ENCODE measurements at regions not wholly inside any gene's neighbourhood (a gene's known extent, or its start where the extent isn't known, plus 50 kb on each side); places are given as distances from the start of the nearest gene placed in this dataset.

GRCh38 chr12:88644946-88645702 lies 64.9 kb upstream of the KITLG start:
- H3K4me3 ChIP-seq (replicated peaks in 1 of 3; ENCODE audit: low read depth in 2 of 3, low read length in 3 of 3) = peak overlapping the region in 1 of 3 experiments; percentile 30
- WGBS (ENCODE audit: insufficient coverage) = 75% methylated on average over 2 of the region's 7 CpGs
- TF ChIP-seq CTCF (IDR thresholded peaks at IDR 0.05) = no peak
- H3K4me1 ChIP-seq (ENCODE audit: control insufficient read depth in 1 of 2, insufficient read depth in 2 of 2, low read length in 2 of 2) = peaks cover 18 to 19% of the 10 kb centered on the region in 2 donors
- intact Hi-C loops (cut with micrococcal nuclease) = no loop called here
- peak overlapping the region; percentile 2 for H2AFZ ChIP-seq (ENCODE audit: insufficient read depth, low read depth, low read length, poor library complexity, severe bottlenecking)
- H3K9ac ChIP-seq (ENCODE audit: insufficient read depth, low read length, poor library complexity, severe bottlenecking) = no peak overlapping the region
- H3K27me3 ChIP-seq (ENCODE audit: control insufficient read depth in 2 of 2, insufficient read depth in 2 of 2, low read length in 2 of 2) = peaks cover 2 to 6% of the 10 kb centered on the region in 2 donors
- H3K79me2 ChIP-seq (ENCODE audit: insufficient read depth, low read length) = no peaks in the 10 kb centered on the region
- peaks cover 3 to 9% (median 5%) of the 10 kb centered on the region in 7 donors for H3K9me3 Mint-ChIP-seq
- no peaks in the 10 kb centered on the region for H3K36me3 ChIP-seq (replicated peaks in 1 of 2; ENCODE audit: control insufficient read depth in 1 of 2, insufficient read depth in 2 of 2, low read length in 2 of 2)
- H3K9me3 ChIP-seq (replicated peaks in 1 of 2; ENCODE audit: control insufficient read depth in 1 of 2, insufficient read depth in 1 of 2, low read length in 2 of 2) = peaks cover 0 to 3% of the 10 kb centered on the region in 2 donors
- H3K4me1 Mint-ChIP-seq = peaks cover 15% of the 10 kb centered on the region
- H3K27ac Mint-ChIP-seq = peak overlapping the region in 3 of 7 donors; percentile 9 to 74 (median 13)
- peak; percentile 46 to 77 (median 66) for DNase-seq
- no peak overlapping the region for H3K27ac ChIP-seq (ENCODE audit: low read depth in 1 of 2, low read length in 2 of 2)
- H3K4me2 ChIP-seq (replicated peaks; ENCODE audit: extremely low read depth, low read length, poor library complexity, severe bottlenecking) = peak overlapping the region; percentile 35
- H4K20me1 ChIP-seq (ENCODE audit: insufficient read depth, low read length) = no peaks in the 10 kb centered on the region
- peaks cover 0 to 7% (median 2%) of the 10 kb centered on the region in 3 donors for H3K27me3 Mint-ChIP-seq (ENCODE audit: low read depth in 3 of 3)
- H3K4me3 Mint-ChIP-seq = peak overlapping the region in 1 of 2 donors; percentile 63
- peaks cover 0 to 3% of the 10 kb centered on the region in 2 donors for H3K36me3 Mint-ChIP-seq

- Histone ChIP-seq H3K4me1 (ENCODE audit: control insufficient read depth in 1 of 2, insufficient read depth in 2 of 2, low read length in 2 of 2) (peaks cover 26 to 32% of the 10 kb centered on the region in 2 donors), H3K4me2 (replicated peaks; ENCODE audit: extremely low read depth, low read length, poor library complexity, severe bottlenecking) (no peak overlapping the region), H3K79me2 (ENCODE audit: insufficient read depth, low read length) (no peaks in the 10 kb centered on the region), H3K36me3 (replicated peaks in 1 of 2; ENCODE audit: control insufficient read depth in 1 of 2, insufficient read depth in 2 of 2, low read length in 2 of 2) (no peaks in the 10 kb centered on the region), H4K20me1 (ENCODE audit: insufficient read depth, low read length) (no peaks in the 10 kb centered on the region), H3K9ac (ENCODE audit: insufficient read depth, low read length, poor library complexity, severe bottlenecking) (no peak overlapping the region), H3K27me3 (ENCODE audit: control insufficient read depth in 2 of 2, insufficient read depth in 2 of 2, low read length in 2 of 2) (peaks cover 2 to 6% of the 10 kb centered on the region in 2 donors), H3K4me3 (replicated peaks in 1 of 3; ENCODE audit: low read depth in 2 of 3, low read length in 3 of 3) (no peak overlapping the region), H2AFZ (ENCODE audit: insufficient read depth, low read depth, low read length, poor library complexity, severe bottlenecking) (no peak overlapping the region), H3K9me3 (replicated peaks in 1 of 2; ENCODE audit: control insufficient read depth in 1 of 2, insufficient read depth in 1 of 2, low read length in 2 of 2) (peaks cover 0 to 3% of the 10 kb centered on the region in 2 donors), H3K27ac (ENCODE audit: low read depth in 1 of 2, low read length in 2 of 2) (no peak overlapping the region)
- Mint-ChIP-seq H3K4me1 (peaks cover 25% of the 10 kb centered on the region), H3K27ac (no peak overlapping the region), H3K36me3 (peaks cover 0 to 3% of the 10 kb centered on the region in 2 donors), H3K9me3 (peaks cover 4 to 9% (median 7%) of the 10 kb centered on the region in 7 donors), H3K4me3 (no peak overlapping the region), H3K27me3 (ENCODE audit: low read depth in 3 of 3) (peaks cover 0 to 7% (median 2%) of the 10 kb centered on the region in 3 donors)
- intact Hi-C loops (cut with micrococcal nuclease) = no loop called here
- TF ChIP-seq CTCF (IDR thresholded peaks at IDR 0.05) = no peak
- DNase-seq = no peak
- WGBS (ENCODE audit: insufficient coverage) = no CpG with 5 or more reads among the region's 2 CpGs
Observed at GRCh38 chr12:88643685-88644084, 63.4 kb upstream of the KITLG start.

Measured in CD14-positive monocyte (primary cell).